T-helper 17 cell (primary cell): ENCODE measurements at regions not wholly inside any gene's neighbourhood (a gene's known extent, or its start where the extent isn't known, plus 50 kb on each side); places are given as distances from the start of the nearest gene placed in this dataset.

Experiments used
- ATAC-seq: fragments of 150-1000 bp; cut with Tn5 transposase; 2 replicates; pipeline ENCODE4 v1.10.0; 2021; ENCODE audit warnings: mild to moderate bottlenecking, moderate library complexity
- DNase-seq, 3 donors: peaks; one replicate each; pipeline versions ENCODE4 v3.0.0 to v3.0.0-alpha.2; 2020 to 2021
- H3K9me3 ChIP-seq: one replicate; pipeline ENCODE4 v1.7.0; 2013; ENCODE audit warnings: low read length, mild to moderate bottlenecking; ENCODE audit not compliant: control insufficient read depth, poor library complexity, severe bottlenecking
- H3K27ac Mint-ChIP-seq: one replicate; pipeline ENCODE4 v1.8.0; 2022; ENCODE audit warnings: mild to moderate bottlenecking, moderate library complexity, mixed read lengths
- H3K27me3 Mint-ChIP-seq: one replicate; pipeline ENCODE4 v1.8.0; 2022; ENCODE audit warnings: mixed read lengths
- H3K36me3 Mint-ChIP-seq: one replicate; pipeline ENCODE4 v1.8.0; 2022; ENCODE audit warnings: low read depth, mixed read lengths
- H3K4me1 Mint-ChIP-seq: one replicate; pipeline ENCODE4 v1.8.0; 2022; ENCODE audit warnings: mild to moderate bottlenecking, mixed read lengths
- H3K4me3 Mint-ChIP-seq: one replicate; pipeline ENCODE4 v1.8.0; 2022; ENCODE audit warnings: mild to moderate bottlenecking, moderate library complexity, mixed read lengths

DNA sequence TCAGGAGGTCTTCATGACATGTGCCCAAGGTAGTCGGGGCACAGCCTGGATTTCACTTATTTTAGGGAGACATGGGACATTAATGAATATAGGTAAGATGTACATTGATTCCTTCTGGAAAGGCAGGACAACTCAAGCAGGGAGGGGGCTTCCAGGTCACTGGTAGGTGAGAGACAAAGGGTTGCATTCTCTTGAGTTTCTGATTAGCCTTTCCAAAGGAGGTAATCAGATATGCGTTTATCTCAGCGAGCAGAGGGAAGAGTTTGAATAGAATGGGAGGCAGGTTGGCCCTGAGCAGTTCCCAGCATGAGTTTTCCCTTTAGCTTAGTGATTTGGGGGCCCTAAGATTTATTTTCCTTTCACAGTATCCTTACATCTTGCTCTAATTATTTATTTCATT lies 443.8 kb upstream of the EEF2KMT start:
- Mint-ChIP-seq H3K4me3 (no peak overlapping the region), H3K27me3 (peaks cover 5% of the 10 kb centered on the region), H3K36me3 (no peaks in the 10 kb centered on the region), H3K27ac (no peak overlapping the region), H3K4me1 (no peaks in the 10 kb centered on the region)
- DNase-seq = no peak
- no peak for ATAC-seq
- H3K9me3 ChIP-seq = peaks cover 4% of the 10 kb centered on the region

DNA sequence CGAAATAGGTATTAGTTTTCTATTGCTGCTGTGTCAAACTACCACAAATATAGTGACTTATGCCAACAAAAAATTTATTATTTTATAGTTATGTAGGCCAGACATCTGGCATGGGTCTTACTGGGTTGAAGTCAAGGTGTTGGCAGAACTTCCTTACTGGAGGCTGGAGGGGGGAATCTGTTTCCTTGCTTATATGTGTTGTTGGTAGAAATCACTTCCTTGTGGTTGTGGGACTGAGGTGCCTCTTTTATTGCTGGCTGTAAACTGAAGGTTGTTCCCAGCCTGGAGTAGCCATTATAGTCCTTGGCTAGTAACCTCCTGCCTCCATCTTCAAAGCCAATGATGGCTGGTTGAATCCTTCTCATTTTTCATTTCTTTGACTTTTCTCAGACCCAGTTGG lies 439.8 kb upstream of the EEF2KMT start:
- no peaks in the 10 kb centered on the region for H3K36me3 Mint-ChIP-seq
- ATAC-seq (no peak), DNase-seq (no peak)
- H3K27ac Mint-ChIP-seq = no peak overlapping the region
- no peak overlapping the region for H3K4me3 Mint-ChIP-seq
- H3K9me3 ChIP-seq = peaks cover 4% of the 10 kb centered on the region
- peaks cover 5% of the 10 kb centered on the region for H3K27me3 Mint-ChIP-seq
- H3K4me1 Mint-ChIP-seq = no peaks in the 10 kb centered on the region

DNA sequence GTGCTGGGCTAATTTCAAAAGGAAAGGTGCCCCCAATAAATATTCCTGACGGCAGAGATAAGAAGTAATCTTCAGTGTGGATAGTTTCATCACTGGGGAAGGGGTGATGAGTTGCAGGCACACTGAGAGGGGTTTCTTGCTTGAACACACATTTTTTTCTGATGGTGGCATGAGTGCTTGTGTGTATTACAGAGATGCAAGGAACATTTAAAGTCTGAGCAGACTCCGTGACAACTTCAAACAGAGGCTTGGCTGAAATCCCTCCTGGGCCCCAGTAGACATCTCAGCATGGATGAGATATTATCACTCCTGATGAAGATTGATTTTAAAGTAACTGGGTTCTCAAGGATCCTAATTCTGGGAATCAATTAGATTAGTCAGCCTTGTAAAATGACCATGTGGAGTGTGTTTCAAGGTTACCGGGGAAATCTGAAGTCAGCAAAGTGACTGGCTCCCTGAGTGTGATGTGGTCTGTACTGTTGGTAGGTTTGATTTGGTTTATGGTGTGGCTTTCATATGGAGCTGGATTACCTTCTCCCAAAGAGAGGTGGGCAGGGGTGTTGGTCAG lies 435.8 kb upstream of the EEF2KMT start:
- Mint-ChIP-seq H3K4me1 (no peaks in the 10 kb centered on the region), H3K36me3 (no peaks in the 10 kb centered on the region), H3K27ac (no peak overlapping the region), H3K4me3 (no peak overlapping the region), H3K27me3 (no peaks in the 10 kb centered on the region)
- no peak for DNase-seq
- peaks cover 4% of the 10 kb centered on the region for H3K9me3 ChIP-seq
- no peak for ATAC-seq

DNA sequence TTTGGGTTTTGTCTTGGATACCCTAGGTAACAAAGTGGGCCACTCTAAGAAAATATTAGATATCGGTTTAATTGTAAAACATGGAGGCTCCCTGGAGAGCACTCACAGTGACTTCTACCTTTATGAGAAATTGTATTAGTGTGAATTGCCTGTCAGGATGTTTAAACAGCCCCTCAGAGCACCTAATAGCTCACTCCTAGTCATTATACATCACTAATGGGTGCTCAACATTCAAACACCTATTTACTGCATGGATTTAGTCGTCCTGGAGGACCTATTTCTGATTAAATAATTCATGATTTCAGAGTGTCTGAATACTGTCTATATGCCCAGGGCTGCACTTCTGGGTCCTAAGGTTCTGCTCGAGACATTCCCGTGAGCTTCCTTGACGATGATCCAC lies 430.2 kb upstream of the EEF2KMT start:
- H3K27me3 Mint-ChIP-seq = peaks cover 10% of the 10 kb centered on the region
- H3K9me3 ChIP-seq = no peaks in the 10 kb centered on the region
- H3K27ac Mint-ChIP-seq = no peak overlapping the region
- no peak for ATAC-seq
- no peak for DNase-seq
- no peaks in the 10 kb centered on the region for H3K4me1 Mint-ChIP-seq
- H3K36me3 Mint-ChIP-seq = no peaks in the 10 kb centered on the region
- no peak overlapping the region for H3K4me3 Mint-ChIP-seq

DNA sequence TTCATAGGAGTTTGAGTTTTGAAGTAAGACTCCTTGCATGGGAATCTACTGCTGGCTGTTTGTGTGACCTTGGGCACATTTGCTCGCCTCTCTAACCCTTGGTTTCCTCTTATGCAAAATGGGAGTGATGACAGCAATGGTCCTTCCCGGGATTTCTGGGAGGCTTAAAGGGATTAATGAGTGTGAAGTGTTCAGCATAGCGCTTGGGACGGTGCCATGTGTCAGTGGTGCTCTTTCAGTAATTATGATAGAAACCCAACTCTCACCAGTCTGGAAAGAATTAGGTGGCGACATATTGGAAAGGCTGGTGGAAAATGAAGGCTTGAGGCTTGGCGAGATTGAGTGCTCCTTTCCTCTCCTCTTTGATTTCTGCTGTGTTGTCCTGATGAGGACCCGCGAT lies 429.2 kb upstream of the EEF2KMT start:
- ATAC-seq (no peak), DNase-seq (no peak)
- no peak overlapping the region for H3K27ac Mint-ChIP-seq
- H3K9me3 ChIP-seq = no peaks in the 10 kb centered on the region
- H3K27me3 Mint-ChIP-seq = peaks cover 10% of the 10 kb centered on the region
- H3K36me3 Mint-ChIP-seq = no peaks in the 10 kb centered on the region
- no peaks in the 10 kb centered on the region for H3K4me1 Mint-ChIP-seq
- H3K4me3 Mint-ChIP-seq = no peak overlapping the region

DNA sequence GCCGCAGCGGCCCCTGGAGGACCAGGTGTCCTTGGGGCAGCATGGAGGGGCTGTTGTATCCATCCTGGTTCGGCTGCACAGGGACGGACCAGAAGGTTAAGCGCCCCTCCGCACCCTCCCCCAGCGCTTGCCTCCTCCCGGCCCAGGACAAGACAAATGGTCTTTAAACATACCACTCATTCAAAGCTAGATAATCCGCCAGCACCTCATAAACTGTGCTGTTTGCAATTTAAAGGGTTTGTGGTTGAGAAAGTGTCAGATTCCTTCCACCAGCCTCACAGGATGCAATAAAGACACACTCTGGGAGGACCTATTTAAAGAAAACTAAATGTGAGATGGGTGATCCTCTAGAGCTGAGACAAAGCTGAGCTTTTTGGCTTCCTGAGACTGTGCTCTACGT lies 426.2 kb upstream of the EEF2KMT start:
- ATAC-seq (no peak), DNase-seq (no peak)
- Mint-ChIP-seq H3K27ac (no peak overlapping the region), H3K4me1 (no peaks in the 10 kb centered on the region), H3K4me3 (no peak overlapping the region), H3K36me3 (no peaks in the 10 kb centered on the region), H3K27me3 (peaks cover 10% of the 10 kb centered on the region)
- H3K9me3 ChIP-seq = no peaks in the 10 kb centered on the region

DNA sequence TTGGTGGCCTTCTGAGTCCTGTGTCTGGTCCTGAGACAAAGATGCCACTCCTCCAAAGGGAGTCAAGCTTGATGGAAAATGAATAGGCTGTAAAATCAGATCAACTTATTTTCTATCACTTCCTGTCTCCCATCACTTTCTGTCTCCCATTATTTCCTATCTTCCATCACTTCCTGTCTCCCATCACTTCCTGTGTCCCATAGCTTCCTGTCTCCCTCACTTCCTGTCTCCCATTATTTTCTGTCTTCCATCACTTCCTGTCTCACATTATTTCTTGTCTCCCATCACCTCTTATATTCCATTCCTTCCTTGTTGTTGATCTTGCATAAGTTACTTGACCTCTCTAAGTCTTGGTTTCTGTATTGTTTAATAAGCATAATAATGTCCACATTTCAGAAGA lies 418.5 kb upstream of the EEF2KMT start:
- H3K27ac Mint-ChIP-seq = no peak overlapping the region
- H3K36me3 Mint-ChIP-seq = no peaks in the 10 kb centered on the region
- no peaks in the 10 kb centered on the region for H3K9me3 ChIP-seq
- H3K4me3 Mint-ChIP-seq = no peak overlapping the region
- no peaks in the 10 kb centered on the region for H3K4me1 Mint-ChIP-seq
- DNase-seq = no peak
- no peak for ATAC-seq
- no peaks in the 10 kb centered on the region for H3K27me3 Mint-ChIP-seq

DNA sequence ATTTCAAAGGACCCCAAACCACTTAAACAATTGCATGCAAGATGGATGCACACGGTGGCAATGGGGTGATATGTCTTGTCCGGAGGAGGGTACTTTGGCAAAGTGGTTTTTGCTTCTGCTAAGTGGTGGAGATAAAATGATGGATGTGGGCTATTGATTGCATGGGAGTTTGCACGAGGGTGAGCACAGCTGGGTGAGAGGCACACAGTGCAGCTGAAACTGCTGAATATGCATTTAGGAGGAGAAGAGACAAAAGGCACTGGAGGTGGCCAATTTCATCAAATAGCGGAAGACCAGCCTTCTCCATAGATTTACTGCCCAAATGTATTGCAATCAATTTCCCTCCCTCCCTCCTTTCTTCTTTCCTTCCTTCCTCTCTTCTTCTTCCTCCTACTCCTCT lies 414.4 kb upstream of the EEF2KMT start:
- H3K9me3 ChIP-seq = no peaks in the 10 kb centered on the region
- H3K27ac Mint-ChIP-seq = no peak overlapping the region
- no peaks in the 10 kb centered on the region for H3K4me1 Mint-ChIP-seq
- DNase-seq (no peak), ATAC-seq (no peak)
- no peaks in the 10 kb centered on the region for H3K27me3 Mint-ChIP-seq
- H3K4me3 Mint-ChIP-seq = no peak overlapping the region
- H3K36me3 Mint-ChIP-seq = no peaks in the 10 kb centered on the region

DNA sequence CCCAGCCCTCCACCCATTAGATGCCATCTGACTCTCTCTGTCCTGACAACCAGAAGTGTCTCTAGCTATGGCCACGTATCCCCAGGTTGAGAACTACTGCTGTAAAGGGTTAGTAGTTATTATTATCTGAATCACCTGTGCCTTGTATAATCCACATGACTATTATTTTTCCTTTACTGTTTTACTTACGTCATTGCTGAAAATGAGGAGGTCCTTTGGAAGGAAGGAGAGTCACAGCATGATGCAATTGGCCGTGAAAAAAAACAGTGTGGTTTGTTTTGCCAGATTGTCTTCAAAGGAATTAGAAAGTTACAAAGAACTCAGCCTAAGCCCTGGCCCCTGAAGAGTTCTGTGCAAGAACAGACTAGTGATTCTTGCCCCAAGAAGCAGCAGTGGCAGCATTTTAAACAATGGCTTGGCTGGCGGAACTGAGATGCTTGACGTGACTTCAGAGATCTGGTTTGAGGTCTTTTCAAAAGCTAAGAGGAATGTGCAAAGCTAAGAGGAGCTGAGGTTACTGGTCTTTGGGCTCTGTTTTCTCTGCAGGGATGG lies 413.3 kb upstream of the EEF2KMT start:
- DNase-seq = no peak
- Mint-ChIP-seq H3K4me3 (no peak overlapping the region), H3K27me3 (peaks cover 7% of the 10 kb centered on the region), H3K27ac (no peak overlapping the region), H3K36me3 (no peaks in the 10 kb centered on the region), H3K4me1 (no peaks in the 10 kb centered on the region)
- H3K9me3 ChIP-seq = no peaks in the 10 kb centered on the region
- no peak for ATAC-seq

DNA sequence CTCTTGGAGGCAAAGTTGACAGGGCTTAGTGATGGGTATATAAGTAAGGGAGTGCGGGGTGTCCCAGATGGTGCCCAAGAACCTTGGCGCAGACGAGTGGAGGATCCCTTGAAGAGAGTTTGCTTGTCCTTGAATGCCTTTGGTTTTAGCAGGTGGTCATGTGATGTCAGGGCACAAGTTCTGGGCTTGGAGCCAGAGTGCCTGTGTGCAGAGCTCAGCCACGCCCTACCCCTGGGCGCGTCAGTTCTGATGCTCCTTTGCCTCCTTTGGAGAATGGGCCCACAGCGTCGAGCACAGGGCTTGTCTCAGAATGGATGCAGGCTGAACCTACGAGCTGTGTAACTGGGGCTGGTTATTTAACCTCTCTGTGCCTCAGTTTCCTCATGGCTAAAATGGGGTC lies 412.2 kb upstream of the EEF2KMT start:
- Mint-ChIP-seq H3K4me1 (no peaks in the 10 kb centered on the region), H3K27ac (no peak overlapping the region), H3K4me3 (no peak overlapping the region), H3K27me3 (peaks cover 12% of the 10 kb centered on the region), H3K36me3 (no peaks in the 10 kb centered on the region)
- DNase-seq (no peak), ATAC-seq (no peak)
- no peaks in the 10 kb centered on the region for H3K9me3 ChIP-seq

DNA sequence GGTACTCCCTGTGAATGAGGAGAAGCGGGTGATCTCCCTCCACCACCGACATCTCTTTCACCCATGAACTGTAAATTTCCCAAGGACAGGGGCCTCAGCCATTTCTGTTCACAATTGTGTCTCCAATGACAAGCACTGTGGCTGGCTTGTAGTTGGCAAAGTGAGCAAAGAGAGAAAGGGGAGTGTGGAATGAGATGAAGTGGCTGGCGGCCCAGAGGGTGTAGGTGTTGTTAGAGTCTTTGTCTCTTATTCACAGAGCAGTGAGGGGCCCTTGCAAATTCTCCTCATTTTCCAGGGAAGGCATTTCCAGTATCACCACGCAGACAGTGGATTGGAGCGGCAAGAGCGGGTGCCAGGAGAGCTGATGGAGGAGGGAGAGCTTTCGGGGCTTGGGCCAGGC lies 411.7 kb upstream of the EEF2KMT start:
- ATAC-seq = no peak
- H3K9me3 ChIP-seq = no peaks in the 10 kb centered on the region
- no peak for DNase-seq
- Mint-ChIP-seq H3K36me3 (no peaks in the 10 kb centered on the region), H3K4me3 (no peak overlapping the region), H3K27me3 (peaks cover 12% of the 10 kb centered on the region), H3K4me1 (no peaks in the 10 kb centered on the region), H3K27ac (no peak overlapping the region)

DNA sequence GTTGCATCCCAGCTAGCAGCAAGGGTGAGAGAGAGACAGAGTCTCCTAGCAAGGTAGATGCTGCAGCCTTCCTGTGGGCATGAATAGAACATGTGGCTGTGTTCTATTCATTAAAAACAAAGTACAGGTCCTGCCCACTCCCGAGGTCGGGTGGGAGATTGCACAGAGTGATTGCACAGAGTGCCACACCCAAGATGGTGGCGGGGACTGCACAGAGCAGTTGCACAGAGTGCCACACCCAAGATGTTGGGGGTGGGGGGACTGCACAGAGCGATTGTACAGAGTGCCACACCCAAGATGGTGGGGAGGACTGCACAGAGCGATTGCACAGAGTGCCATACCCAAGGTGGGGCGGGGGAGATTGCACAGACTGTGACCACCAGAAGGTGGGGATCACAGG lies 410.8 kb upstream of the EEF2KMT start:
- no peak for DNase-seq
- H3K9me3 ChIP-seq = no peaks in the 10 kb centered on the region
- ATAC-seq = no peak
- H3K27me3 Mint-ChIP-seq = peaks cover 18% of the 10 kb centered on the region
- no peaks in the 10 kb centered on the region for H3K36me3 Mint-ChIP-seq
- H3K4me1 Mint-ChIP-seq = no peaks in the 10 kb centered on the region
- H3K4me3 Mint-ChIP-seq = no peak overlapping the region
- no peak overlapping the region for H3K27ac Mint-ChIP-seq

DNA sequence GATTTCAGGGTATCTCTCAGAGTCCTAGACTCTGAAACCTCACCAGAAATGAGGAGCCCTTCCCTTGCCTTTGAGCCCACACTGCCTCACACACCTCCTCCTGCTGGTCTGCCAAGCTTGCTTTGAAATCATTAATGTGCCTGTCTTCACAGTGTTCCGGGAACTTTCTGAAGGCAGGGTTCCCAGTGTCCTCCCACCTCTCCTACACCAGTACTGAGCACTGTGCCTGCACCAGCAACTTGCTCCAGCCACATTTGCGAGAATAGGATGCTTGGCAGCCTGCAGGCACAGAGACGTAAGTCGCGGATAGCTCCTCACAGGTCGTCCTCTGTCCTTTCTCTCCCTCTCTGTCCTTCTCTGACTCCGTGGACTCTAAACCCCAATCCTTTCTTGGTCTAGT lies 408.4 kb upstream of the EEF2KMT start:
- no peak overlapping the region for H3K4me3 Mint-ChIP-seq
- ATAC-seq (no peak), DNase-seq (no peak)
- H3K9me3 ChIP-seq = no peaks in the 10 kb centered on the region
- no peak overlapping the region for H3K27ac Mint-ChIP-seq
- H3K27me3 Mint-ChIP-seq = peaks cover 24% of the 10 kb centered on the region
- peaks cover 2% of the 10 kb centered on the region for H3K36me3 Mint-ChIP-seq
- no peaks in the 10 kb centered on the region for H3K4me1 Mint-ChIP-seq

DNA sequence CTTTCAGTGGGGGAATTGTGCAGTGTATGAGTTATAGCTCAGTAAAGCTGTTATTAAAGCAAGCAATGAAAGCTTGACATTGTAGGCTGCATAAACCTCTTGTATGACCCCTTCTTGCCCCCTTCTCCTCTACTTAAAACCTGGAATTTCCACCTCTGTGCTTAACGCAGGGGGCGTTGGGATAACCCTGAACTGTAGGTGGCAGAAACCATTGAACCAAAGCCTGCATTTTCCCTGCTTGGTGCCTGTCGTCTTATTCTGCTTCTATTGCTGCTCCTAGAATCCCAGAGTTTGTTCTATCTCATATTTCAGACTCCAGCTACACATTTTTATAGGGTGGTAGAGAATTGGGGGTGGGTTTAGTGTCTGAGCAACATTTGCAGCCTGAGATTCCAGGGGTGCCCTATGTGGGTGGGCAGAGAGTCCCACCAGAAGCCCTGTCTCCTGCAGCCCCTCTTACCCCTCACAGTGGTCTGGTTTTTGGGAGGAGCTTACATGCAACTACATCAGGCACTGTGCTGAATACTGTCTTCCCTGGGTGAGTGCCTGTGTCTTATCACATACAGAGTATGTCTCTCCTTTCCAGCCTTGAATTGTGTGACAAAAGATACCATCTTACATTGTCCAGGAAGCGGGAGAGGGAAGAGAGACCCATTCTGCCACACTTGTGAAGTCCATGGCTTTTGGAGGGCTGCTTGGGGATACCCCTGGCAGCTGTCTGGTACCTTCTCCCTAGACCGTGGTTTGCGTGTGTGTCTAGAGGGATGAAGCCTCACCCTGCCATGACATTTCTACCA lies 407.7 kb upstream of the EEF2KMT start:
- peaks cover 2% of the 10 kb centered on the region for H3K36me3 Mint-ChIP-seq
- ATAC-seq (no peak), DNase-seq (no peak)
- H3K27ac Mint-ChIP-seq = no peak overlapping the region
- peaks cover 24% of the 10 kb centered on the region for H3K27me3 Mint-ChIP-seq
- H3K9me3 ChIP-seq = no peaks in the 10 kb centered on the region
- H3K4me3 Mint-ChIP-seq = no peak overlapping the region
- no peaks in the 10 kb centered on the region for H3K4me1 Mint-ChIP-seq
